ENCODE measurements at regions not wholly inside any gene's neighbourhood (a gene's known extent, or its start where the extent isn't known, plus 50 kb on each side); places are given as distances from the start of the nearest gene placed in this dataset.

DNA sequence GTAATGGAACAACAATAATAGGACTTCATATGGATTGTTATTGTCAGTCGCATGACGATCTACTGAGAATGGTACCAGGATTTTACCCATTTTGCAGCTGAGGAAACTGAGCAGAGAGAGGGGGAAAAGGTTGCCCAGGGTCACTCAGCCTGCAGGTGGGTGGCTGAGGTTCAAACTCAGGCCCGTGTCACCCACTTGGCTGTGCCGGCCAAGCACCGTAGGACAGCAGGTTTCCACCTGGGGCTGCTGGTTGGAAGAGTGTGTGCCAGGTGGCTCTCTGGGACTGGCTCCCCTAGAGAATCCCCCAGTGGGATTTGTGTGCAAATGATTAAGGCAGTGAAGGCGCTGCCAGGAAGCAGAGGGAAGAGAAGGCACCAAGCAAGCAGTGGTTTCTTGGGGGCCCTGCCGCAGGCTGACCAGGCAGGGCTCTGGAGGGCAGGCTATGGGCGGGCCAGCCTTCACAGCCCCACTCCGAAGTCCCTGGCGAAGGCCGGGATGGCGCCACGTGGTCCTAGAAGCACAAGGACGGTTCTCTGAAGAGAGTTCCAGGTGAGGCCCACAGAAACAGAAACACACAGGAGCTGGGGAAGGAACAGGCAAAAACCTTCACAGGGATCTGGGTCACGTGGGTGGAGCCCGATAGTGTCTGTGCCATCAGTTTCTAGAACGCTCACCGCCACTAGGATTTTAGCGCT, 163.5 kb downstream of the IRF8 start:
- DNase-seq = no peak

DNA sequence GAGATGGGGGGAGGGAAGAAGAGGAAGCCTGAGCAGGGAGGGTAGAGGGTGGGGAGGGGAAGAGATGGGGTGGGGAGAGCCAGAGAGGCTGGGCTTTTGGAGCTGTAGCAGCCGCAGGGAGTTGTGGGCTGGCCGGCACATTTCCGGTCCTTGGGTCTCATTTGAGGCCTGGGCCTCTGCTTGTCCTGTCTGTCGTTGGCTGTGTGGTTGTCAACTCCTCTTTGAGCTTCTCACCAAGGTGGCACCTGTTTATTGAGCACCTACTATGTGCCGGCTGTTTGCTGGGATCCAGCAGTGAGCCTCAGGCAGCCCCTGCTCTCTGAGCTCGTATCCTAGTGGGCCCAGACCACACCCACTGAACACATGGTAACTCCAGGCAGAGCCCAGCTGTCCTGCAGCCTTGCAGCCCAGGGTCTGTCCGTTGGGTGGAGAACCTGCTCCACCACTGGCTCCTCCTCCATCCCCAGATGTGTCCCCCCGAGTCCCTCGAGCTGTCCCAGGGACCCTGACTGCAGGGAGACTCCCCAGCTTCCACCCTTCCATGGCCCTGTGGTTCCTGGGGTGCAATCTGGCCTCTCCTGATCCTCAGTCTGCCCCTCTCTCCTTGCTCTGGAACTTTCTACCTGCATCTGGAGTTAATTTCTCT, 164.9 kb downstream of the IRF8 start:
- no peak for DNase-seq

DNA sequence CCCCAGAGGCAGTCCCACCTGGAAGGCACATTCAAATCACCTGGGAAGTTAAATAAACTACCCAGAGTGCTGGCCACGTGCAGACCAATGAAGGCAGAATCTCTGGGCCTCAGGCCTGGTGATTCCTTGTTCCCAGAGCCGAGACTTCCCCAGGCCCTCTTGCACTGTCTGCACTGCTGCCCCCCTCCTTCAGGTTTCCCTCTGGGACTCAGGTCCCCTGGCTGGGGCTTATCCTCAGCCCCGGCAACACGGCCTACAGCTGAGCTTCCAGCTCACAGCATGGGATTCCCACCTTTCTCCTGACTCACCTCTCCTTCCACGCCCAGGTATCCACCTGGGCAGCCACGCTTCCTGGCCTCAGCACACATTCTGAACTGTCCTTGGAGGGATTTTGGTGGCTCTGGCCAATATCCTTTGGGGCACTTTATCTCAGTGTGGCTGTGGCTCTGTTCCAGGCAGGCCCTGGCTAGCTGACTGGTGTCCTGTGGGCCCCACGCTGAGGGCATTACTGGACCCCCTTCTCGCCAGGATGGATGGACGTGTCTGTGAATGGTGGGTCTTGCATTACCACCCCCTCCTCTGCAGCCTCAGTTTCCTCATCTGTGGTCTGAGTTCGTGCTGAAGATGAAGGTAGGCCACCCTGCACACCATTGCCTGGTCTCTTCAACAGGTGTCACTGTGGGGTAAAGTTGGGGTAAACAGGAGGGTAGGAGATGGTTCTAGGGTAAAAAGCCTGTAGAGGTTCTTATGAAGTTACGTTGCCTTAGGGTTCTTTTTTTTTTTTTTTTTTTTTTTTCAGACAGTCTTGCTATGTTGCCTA, 165.7 kb downstream of the IRF8 start:
- DNase-seq = no peak

DNA sequence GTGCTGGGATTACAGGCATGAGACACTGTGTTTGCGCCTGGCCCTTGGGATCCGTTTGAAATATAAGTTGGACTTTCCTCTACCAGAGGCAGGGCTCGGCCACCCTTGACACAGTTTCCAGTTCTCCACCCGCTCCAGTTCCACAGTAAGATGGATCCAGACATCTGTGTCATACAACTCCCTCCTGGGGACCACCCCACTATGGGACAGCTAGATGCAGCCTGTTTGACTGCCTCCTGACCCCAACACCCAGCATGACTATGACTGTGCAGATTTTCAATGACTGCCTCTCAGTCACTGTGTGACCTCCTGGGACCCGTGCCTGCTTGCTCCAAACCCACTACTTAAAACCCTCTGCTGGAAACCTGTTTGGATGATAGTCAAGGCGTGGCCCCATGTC, 166.7 kb downstream of the IRF8 start:
- no peak for DNase-seq

DNA sequence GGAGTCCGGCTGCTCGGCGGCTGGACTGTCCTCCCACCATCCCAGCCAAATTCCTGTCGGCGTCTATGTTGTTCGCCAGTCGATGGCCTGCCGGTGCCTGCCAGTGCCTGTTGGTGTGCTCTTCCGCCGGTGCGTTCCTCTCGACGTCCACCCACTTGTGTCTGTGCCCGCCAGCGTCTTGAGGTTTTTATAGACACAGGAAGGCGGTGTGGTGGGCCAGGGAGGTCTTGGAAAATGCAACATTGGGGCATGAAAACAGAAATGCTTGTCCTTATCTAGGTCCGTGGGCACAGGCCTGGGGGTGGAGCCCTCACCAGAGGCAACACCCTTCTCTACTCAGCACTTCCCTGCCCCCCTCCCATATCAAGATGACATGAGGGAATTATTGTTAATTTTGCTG, 167.8 kb downstream of the IRF8 start:
- DNase-seq = no peak

DNA sequence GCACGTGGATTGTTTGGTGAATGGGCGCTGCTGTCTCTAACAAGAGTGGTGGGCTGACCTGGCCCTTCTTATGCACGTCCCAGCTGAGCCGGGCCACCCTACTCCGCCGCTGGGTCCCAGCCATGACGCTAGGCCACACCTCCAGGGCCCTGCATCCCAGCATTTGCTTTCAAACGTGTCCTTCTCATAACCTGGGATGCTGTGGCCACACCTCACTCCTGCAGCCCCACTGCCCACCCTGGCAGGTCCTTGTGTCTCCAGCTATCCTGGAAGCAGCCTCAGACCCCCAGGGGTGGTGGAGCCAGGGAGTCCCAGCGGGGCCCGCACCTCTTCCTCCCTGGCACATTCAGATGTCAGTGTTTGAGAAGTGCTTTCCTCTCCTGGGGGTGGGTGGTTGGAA, 168.6 kb downstream of the IRF8 start:
- no peak for DNase-seq

DNA sequence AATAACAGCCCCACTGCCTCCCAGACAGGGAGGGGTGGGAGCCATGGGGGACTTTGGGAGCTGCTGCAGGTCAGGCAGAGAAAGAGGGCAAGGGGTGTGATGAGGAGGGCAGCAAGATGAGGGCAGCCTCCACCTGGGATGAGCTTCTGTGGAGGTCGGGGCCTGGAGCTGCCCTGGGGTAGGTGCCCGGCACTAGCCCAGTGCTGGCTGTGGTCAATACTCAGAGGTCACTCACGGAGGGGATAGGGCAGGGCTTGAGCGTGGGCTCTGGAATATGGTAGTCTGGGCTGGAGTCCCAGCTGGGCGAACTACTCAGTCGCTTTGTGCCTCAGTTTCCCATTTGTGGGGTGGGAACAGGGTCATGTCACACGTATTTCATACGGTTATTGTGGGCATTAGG, 169.0 kb downstream of the IRF8 start:
- no peak for DNase-seq

DNA sequence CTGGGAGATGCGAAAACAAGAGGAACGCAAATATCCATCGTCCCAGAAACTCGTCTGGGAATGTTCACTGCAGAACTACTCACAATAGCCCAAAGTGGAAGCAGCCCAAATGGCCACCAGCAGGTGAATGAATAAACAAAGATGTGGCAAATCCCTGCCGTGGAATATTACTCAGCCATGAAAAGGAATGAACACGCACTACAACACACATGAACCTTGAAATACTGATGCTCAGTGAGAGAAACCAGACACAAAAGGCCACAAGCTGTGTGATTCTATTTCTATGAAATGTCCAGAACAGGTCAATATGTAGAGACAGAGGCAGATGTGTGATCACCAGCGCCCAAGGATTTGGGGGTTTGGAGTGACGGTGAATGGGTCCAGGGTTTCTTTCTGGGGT, 169.8 kb downstream of the IRF8 start:
- no peak for DNase-seq

DNA sequence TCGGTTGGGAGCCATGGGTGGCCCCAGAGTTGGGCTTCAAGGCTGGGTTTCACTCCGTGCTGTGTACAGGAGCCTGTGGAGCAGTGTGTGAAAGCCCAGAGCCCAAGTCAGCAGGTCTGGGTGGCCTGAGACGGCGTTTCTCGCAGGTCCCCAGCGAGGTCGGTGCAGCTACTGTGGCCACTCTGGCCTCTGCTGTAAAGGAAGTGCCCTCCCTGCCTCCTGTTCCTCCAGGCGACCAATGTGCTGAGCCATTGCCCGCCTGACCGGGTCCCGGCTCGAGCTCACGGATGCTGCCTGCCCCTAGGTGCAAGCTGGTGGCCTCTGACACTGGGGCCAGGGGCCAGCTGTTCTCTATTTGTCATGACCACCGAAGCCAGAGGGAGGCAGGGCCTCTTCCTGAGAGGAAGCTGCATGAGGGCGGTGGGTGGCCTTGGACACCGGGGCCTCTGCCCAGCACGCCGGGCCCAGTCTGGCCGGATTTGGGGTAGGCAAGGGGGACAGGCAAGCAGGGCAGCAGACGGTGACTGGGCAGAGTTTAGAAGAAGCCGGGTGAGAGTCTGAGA, 170.9 kb downstream of the IRF8 start:
- DNase-seq = no peak

DNA sequence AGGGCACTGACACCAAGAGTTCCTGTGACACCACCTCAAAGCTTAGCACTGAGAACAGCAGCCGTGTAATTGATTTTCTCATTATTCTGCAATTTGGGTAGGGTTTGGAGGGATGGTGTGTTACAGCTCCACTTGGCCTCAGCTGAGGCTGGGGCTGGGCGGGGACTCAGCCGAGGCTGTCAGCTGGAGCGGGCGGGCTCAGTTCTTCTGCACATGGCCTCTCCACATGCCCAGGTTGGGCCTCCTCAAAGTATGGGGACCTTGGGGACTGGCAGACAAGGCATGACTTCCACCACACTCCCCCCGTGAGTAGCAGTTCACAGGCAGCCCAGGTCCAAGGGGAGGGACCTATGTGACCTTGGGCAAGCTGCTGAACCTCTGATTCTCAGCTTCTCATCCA, 171.5 kb downstream of the IRF8 start:
- no peak for DNase-seq

DNA sequence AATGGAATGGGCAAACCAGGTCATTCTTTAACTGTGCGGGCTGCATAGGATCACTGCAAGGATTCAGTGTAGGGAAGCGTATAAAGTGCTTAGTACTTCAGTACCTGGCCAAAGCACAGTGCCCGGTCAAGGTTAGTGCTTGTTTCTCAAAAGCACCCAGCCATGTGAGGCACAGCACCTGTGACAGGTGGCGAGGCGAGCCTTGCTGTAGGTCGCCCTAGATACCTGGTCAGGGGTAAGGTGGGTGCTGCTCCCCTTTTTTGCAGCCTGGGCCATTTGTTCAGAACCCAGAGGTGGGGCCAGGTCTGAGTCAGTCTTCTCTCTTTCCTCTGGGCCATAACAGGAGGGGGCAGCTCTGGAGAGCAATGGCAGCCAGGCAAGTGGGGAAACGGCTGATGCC, 172.0 kb downstream of the IRF8 start:
- no peak for DNase-seq

DNA sequence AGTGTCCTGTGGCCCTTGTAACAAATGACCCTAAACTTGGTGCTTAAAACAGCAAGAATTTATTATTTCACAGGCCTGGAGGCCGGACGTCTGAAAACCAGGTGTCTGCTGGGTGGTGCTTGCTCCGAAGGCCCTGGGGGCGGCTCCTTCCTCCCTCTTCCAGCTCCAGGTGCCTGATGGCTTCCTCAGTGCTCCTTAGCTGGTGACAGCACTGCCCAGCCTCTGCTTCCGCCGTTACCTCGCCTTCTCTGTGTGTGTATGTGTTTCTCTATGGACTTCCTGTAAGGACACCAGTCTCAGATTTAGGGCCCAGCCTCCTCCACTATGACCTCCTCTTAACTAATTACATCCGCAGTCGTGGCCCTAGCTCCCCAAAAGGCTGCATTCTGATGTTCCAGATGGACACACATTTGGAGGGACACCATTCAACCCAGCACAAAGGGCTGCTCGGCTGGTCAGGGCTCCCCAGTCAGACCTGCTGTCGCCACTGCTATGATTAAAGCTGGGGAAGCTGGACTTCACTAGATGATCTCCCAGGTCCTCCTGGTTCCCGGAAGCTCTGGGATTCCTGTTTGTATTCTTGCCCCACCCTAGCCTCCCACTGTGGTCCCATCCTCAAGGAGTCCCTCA, 172.8 kb downstream of the IRF8 start:
- DNase-seq = no peak

DNA sequence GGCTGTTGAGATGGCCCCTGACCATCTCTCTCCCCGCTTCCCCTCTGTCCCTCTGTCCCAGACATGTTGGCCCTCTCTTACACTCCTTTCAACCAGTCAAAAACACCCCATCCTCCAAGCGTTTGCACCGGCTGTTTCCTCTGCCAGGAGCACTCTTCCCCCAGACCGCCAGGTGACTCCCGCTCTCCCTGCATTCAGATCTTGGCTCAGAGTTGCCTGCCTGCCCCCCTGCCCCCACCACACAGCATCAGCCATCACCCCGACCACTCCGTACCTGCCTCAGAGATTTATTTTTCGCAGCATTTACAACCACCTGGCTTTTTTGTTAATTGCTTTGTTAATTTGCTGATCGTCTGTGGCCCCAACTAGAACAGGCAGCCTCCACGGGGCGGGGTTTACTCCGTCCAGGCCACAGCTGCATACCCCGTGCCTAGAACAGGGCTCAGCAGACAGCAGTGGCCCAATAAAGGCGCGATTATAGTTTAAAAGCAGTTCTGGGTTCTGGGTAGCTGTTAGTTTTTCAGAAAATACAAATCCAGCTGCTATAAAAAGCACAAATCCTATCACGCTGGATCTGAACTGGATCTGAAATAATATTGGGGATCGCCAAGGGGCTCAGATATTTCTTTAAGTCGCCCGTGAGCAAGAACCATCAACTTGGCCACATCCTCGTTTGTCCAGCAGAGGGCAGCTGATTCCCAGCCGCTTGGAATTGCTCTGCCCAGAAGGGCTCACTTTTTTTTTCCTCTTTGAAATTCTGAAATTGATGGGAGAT, 173.6 kb downstream of the IRF8 start:
- DNase-seq = peak; percentile 2

DNA sequence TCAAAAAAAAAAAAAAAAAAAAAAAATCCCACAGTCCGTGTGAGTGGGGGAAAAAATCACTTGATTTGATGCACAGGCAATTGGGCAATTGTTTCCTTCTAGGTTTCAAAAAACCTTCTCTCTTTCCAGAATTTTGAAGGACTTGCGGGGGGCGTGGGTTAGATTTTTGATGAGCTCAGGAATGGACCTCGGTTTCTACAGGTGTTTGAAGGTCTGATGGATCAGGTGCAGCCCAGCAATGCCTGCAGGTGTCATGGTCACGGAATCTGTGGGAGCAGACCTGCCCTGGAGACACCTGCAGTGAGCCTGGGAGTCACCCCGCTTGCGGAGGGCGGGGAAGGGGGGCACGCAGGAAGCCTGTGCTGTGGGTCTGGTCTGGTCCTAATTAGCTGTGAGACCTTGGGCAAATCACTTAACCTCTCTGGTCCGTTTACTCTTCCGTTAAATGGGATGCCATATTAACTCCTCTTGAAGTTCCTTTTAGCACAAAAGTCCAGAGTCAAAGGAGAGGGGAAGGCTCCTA, 174.2 kb downstream of the IRF8 start:
- no peak for DNase-seq

DNA sequence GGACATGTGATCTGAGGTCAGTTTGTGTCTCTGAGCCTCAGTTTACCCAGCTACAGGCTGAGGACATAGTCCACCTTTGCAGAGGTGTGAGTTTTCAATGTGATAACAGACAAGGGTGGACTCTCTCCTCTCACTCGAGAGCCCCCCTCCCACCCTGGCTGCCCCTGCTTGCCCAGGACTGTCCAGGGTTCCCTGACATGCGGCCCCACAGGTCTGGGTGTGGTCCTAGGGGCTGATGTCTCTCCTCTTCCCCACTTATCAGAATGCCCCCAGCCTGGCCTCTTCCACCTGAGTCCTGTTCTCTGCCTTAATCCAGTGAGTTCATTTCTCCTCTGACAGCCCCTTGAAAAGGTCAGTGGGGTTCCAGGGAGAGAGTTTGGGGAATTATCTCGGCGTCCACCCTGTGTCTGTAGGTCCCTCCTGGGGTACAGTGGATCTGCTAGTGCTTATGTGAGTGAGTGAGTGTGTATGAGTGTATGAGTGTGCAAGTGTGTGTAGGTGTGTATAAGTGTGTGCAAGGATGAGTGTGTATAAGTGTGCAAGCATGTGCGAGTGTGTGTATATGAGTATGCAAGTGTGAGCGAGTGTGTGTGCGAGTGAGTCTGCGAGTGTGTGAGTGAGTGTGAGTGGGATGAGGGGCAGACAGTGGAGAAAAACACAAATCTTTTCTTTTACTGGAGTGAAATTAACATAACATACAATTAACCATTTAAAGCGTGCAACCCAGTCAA, 175.0 kb downstream of the IRF8 start:
- DNase-seq = no peak

DNA sequence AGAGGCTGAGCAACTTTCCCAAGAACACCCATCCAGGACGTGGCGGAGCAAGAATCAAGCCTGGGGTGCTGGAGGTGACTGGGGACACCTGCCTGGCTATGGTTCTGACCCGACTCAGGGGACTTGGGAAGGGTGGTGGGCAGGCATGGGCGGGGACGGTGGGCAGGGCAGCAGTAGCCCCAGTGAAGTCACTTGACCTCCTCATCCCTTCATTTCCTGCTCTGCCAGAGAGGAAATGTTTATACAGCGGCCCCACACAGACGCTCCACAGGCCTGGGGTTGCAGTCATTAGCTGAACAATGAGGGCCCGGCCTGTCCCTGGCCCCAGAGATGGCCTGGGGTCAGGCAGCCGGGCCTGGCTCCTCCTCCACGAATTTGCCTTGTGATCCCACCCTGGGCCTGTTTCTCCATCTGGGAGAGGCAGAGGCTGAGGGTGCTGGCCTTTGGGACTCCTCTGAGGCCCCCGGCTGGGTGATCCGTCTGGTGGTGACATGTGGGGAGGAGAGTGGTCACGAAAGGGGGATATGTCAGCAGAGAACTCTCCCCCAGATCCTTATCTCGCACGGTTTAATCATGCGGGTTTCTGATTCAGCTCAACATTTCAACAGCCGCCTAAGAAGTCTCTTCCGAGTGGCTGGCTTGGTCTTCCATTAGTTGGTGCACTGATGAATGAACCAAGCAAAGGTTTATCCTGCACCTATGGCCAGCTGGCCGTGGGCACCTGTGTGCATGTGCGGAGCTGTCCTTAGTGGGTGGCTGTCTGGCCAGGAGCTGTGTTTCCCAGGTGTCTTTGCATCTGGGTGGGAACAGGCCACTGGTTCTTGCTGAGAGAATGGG, 175.9 kb downstream of the IRF8 start:
- no peak for DNase-seq

DNA sequence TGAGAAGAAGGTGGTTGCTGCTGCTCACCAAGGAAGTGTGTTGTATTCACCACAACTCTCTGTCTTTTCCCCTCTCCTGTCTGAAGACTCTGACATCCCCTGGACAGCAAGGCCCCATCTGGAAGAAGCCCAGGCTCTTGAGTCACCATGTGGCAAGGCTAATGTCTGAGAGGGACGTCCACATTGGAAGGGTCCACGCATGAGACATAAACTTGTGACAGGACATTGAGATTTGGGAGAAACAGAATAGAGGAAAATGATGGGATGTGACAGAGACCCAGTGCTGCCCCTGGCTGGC, 176.5 kb downstream of the IRF8 start:
- DNase-seq = no peak

DNA sequence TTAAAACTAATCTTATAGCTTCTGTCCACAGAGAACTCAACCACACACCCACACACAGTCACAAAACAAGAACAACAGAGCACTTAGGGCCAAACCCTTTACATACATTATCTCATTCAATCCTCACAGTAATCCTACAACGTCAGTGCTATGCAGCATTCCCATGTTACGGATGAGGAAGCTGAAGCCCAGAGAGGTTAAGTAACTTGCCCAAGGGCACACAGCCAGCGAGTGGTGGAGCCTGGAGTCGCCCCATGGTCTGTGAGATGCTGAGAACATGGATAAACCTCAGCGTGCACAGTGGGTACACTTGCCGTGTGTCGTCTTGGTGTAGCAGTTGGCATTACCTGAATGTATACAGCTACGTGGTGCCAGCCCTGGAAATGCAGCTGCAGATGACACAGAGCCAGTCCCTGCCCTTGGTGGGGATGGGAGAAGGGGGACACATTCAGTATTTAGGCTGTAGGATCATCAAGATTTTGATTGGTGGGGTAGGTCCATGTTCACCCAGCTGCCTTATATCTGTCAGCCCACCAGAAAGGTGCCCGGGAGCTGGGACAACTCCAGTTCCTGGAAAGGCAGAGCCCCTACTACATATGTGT, 177.0 kb downstream of the IRF8 start:
- DNase-seq = no peak

DNA sequence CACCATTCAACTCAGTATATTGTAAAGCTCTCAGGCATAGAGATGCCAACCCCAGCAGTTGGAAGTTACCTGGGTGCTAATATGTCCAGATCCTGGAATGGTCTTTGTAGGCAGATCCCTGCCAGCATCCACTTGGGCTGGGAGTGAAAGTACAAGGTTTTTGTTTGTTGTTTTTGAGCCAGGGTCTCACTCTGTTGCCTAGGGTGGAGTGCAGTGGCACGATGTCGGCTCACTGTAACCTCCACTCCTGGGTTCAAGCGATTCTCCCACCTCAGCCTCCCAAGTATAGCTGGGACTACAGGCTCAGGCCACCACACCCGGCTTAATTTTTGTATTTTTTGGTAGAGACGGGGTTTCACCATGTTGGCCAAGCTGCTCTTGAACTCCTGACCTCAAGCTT, 177.6 kb downstream of the IRF8 start:
- DNase-seq = no peak

DNA sequence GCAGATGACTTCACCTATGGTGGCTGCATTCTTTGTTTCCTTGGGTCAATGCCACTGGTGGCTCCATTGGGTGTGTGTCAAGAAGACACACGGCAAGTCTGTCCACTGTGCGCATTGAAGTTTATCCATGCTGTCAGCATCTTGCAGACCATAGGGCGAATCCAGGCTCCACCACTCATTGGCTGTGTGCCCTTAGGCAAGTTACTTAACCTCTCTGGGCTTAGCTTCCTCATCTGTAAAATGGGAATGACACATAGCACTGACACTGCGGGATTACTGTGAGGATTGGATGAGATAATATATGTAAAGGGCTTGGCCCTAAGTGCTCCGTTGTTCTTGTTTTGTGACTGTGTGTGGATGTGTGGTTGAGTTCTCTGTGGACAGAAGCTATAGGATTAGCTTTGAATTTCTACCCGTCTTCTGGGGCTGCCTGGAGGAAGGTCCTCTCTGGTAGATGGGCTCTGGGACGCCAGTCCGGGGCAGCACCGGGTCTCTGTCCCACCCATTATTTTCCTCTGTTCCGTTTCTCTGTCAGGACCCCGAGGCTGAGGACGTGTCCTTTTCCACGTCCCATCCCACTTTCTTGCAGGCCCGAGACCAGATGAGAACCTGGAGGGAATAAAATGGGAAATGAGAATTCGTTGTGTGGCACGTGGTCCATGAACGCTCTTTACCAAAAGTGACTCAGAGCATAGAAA, 178.4 kb downstream of the IRF8 start:
- DNase-seq = no peak
